Caki2 (cell line): ENCODE measurements at regions not wholly inside any gene's neighbourhood (a gene's known extent, or its start where the extent isn't known, plus 50 kb on each side); places are given as distances from the start of the nearest gene placed in this dataset.

Source experiments
- DNase-seq: peaks from one replicate; pipeline ENCODE4 v3.0.0-alpha.2; 2015; ENCODE audit warnings: low read depth
- in situ Hi-C: cut with HindIII; loops from 2 replicates; pipeline ENCODE4 v1.10.0; 2016; ENCODE audit warnings: low sequenced_read_pairs, low pct_unique_long_range_greater_than_20kb, mixed read lengths

GRCh38 chr13:63026285-63026797 lies 1610.7 kb upstream of the PCDH20 start:
- no peak for DNase-seq
- in situ Hi-C loops: no loop called here

GRCh38 chr13:63025741-63026140 lies 1610.1 kb upstream of the PCDH20 start:
- no peak for DNase-seq
- in situ Hi-C loops: no loop called here

DNA sequence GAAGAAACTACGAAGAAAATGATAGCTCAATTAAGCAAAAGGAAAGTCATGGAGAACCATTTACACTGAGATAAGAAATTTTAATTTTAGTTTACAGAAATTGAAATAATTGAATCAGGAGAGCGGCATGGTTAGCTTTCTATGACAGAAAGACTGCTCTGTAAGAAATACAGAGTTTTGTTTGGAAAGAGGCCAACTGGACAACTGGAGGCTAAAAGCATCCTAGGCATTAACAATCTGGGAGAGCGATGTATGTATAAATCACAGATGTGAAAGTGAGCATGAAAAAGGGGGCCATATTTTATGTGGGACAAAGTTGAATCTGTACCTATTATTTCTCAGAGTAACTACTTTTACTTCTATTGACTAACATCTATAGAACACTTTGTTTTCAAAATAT lies 1608.8 kb upstream of the PCDH20 start:
- no peak for DNase-seq
- in situ Hi-C loops: no loop called here

- in situ Hi-C loops: no loop called here
- no peak for DNase-seq
These were observed 1596.3 kb upstream of the PCDH20 start for GRCh38 chr13:63011996-63012395.

DNA sequence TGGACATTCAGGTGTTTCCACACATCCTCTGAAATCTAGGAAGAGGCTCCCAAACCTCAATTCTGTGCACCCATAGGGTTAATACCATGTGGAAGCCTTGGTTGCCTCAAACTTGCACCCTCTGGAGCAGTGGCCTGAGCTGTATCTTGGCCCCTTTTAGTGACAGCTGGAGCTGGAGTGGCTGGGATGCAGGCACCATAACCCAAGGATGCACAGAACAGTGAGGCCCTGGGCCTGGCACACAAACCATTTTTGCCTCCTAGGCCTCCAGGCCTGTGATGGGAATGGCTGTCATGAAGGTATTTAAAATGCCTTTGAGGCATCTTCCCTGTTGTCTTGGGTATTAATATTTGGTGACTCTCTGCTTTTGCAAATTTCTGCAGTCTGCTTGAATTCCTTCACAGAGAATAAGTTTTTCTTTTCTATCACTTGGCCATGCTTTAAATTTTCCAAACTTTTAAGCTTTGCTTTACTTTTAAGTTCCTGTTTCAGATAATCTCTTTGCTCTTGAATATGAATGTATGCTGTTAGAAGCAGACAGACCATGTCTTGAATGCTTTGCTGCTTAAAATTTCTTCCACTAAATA lies 1594.5 kb upstream of the PCDH20 start:
- no peak for DNase-seq
- in situ Hi-C loops: no loop called here

DNA sequence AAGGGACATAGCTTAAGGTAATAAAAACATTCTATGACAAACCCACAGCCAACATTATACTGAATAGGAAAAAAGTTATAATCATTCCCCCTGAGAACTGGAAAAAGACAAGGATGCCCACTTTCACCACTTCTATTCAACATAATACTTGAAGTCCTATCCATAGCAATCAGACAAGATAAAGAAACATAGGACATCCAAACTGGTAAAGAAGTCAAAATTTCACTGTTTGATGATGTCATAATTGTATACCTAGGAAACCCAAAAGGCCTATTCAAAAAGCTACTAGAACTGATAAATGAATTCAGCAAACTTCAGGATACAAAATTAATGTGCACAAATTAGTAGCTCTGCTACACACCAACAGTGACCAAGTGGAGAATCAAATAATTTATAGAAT lies 1590.0 kb upstream of the PCDH20 start:
- no peak for DNase-seq
- in situ Hi-C loops: no loop called here

DNA sequence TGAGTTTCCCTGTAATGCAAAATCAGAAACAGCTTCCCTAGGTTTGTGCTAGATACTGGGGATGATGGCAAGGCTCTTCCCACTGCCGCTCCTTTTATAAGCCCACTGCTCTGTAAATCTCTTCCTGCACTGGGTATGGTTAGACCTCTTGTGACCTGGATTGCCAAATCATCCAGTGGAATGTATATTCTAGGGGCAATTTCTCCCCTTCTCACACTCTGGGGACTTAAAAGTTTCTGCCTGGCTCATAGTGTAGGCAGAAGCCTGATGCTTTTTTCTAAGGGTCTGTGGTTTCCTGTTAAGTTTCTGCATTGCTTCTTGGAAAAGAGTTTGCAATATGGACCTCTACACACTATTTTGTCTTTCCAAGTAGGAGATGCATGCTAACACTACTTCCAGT lies 1582.0 kb upstream of the PCDH20 start:
- in situ Hi-C loops: no loop called here
- no peak for DNase-seq

DNA sequence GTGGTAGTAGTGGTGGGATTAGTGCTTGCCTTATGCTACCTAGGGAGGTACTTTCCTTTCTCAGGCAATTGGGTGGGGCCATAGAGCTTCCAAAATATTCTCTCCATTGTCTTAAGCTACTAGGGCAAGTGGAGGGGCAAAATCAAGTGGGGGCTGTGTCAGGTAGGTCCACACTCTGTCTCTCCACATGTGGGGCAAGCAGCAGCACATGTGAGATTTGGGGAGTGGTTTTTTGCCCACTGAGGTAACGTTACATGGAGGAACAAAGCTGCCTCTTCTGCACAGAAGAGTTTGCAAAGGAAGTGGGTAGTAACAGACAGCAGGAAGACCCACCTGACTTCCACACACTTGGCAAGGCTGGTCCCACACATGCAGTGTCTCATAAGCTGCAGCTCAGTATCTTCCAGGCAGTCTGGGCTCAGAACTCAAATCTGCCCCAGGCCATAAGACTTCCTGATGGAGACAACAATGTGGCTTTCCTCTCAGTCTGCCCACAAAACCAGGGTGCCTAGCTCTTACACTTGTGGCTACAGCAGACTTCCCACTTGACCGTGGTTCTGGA lies 1581.5 kb upstream of the PCDH20 start:
- in situ Hi-C loops: no loop called here
- no peak for DNase-seq

GRCh38 chr13:62973804-62974203 lies 1558.2 kb upstream of the PCDH20 start:
- DNase-seq: no peak
- in situ Hi-C loops: no loop called here

GRCh38 chr13:62964522-62964921 lies 1548.9 kb upstream of the PCDH20 start:
- no peak for DNase-seq
- in situ Hi-C loops: no loop called here

GRCh38 chr13:62960723-62961122 lies 1545.1 kb upstream of the PCDH20 start:
- in situ Hi-C loops: no loop called here

GRCh38 chr13:62933809-62934208 lies 1518.2 kb upstream of the PCDH20 start:
- DNase-seq: no peak
- in situ Hi-C loops: no loop called here

More at GRCh38 chr13:62960723-62961122, 1545.1 kb upstream of the PCDH20 start:
- no peak for DNase-seq

DNA sequence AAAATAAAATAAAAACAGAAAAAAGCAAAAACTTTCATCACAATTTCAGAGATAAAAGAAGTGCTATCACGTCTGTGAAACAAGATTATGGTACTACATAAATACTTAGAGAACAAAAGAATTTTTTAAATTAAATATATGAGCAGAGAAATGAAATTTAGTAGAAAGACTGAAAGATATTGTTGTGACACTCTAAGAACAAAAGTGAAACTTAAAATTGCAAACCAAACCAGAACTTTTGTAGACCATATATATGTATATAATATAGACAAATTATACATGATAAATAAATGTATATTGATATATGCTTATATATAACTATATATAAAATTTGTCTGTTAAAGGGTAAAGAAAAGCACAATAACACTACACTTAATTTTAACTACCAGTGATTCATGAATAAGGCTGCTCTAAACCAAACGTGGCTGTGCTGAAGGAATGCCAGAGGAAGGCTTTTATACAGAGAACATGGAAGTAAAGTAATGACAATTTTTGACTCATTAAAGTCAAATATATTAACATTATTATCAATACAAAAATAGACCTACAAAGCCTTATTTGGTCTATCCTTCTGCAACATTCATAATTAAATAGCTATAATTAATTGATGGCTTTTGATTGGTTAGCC lies 1516.7 kb upstream of the PCDH20 start:
- no peak for DNase-seq
- in situ Hi-C loops: no loop called here

DNA sequence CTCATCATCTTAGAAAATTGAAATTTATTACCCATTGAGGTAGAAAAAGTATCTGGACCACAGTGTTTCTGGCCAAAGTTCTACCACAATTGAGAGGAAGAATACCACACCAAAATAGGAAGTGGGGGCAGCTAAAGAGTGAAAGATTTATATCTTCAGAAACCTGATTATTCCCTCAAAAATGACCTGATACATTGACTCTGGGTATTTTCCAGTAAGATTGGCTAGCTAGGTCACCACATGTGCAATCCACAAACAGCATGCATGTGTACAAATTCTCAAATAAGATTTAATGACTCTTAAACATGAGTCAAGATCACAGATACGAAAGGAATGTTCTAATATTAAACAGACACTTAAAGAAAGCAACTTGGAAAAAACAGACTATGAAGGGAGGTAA lies 1516.2 kb upstream of the PCDH20 start:
- in situ Hi-C loops: no loop called here
- no peak for DNase-seq

- in situ Hi-C loops: no loop called here
- no peak for DNase-seq
These were observed 1508.7 kb upstream of the PCDH20 start for GRCh38 chr13:62924395-62924794.

DNA sequence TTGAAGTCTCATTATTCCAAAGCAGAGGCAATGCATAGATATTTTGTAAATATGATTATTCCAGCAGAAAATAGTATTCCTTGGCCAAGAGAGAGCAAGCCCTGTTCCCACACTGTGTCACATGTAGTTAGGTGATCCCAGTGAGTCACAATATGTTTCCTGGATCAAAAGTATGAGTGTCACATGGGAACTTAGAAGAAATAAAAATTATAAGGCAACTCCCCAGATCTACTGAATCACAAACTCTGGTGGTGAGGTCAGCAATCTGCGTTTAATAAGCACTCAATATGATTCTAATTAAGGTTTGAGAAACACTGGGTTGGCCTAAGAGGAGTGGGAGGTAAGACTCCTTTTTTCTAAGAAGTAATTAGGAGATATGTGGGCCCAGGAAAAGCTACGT lies 1504.5 kb upstream of the PCDH20 start:
- in situ Hi-C loops: no loop called here
- no peak for DNase-seq

DNA sequence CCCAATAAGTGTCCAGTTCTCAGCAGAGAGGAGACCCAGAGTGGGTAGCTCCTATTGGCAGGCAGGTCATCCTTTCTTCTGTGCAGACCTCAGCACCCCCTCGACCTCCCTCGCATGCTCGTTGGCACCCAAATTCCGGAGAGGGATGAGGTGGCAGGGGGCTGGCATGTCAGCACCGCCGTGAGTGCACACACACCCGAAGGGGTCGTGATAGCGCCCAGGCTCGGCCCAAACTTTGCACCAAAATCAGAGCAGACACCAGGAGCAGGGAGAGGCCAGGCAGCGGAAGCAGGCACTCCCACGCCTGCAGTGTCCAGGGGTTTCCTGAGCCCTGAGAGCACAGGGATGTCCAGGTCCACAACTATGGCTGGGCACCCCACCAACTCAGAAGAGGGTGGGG lies 1503.8 kb upstream of the PCDH20 start:
- in situ Hi-C loops: no loop called here

DNA sequence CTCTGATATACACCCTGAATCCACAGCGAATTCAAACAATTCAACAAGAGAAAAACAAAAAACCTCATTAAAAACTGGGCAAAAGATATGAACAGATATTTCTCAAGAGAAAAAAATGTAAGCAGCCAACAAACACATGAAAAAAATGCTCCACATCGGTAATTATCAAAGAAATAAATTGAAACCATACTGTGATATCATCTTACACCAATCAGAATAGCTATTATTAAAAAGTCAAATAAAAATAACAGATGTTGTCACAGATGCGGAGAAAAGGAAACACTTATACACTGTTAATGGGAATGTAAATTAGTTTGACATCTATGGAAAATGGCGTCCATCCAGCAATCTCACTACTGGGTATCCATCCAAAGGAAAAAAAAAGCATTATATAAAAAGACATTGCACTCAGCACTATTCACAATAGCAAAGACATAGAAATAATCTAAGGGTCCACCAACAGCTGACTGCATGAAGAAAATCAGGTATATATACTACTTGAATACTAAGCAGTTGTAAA lies 1495.0 kb upstream of the PCDH20 start:
- no peak for DNase-seq
- in situ Hi-C loops: no loop called here

More for the DNA sequence above, 1503.8 kb upstream of the PCDH20 start:
- DNase-seq: no peak

DNA sequence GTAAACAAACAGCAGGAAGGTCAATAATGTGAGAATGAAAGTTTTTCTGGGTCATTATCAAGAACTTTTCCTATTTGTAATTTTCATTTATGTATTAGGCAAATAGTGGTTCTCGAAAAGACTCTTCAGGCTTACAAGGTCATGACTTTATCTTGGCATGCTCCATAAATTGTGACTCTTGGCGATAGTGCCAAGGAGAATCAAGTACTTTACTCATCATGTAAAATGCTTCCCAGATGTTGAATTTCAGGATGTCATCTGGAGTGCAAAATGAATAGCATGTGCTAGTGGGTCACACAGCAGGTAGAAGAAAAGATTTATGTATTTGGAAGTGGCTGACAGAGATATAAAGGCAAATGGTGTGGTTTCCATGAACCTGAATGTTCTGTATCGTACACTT lies 1492.7 kb upstream of the PCDH20 start:
- DNase-seq: no peak
- in situ Hi-C loops: no loop called here

DNA sequence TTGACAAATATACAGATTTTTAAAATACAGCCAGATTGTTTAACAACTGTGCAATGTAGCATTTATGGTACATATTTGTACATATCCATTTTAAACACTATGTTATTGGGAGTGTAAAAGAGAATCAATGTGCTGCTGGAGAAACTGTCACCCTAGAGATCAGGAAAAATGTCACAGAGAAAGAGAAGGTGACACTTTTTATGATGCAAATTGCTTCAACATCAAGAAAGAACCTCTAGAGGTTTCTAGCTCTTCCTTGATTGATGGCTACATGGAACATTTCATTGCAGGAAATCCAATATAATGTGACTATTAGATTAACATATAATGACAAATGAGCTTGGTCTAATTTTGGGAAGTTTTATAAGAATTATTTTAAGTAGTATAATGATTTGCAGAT lies 1491.2 kb upstream of the PCDH20 start:
- DNase-seq: no peak
- in situ Hi-C loops: no loop called here
